ENCODE measurements at regions not wholly inside any gene's neighbourhood (a gene's known extent, or its start where the extent isn't known, plus 50 kb on each side); places are given as distances from the start of the nearest gene placed in this dataset.

DNA sequence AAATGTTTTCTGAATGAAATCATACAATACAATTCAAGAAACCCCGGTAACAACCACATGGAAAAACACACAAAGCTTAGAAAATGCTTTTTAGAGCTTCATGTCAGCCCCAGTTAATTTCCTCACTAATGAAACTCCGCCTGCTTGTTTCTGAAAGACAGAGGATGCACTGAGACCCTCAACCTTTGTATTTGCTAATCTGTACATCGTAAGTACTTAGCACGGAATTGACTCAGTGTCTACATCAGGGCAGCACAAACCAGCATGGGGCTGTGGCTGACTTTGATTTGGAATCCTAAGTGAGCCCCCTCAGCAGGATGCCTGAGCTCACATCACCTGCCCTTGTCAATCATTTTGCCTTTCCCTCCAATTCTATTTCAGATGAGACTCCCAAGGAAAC lies 499.1 kb upstream of the MPDZ start:
- DNase-seq (ENCODE audit: extremely low spot score): no peak
- POLR2A ChIA-PET: no interaction called here
- TF ChIP-seq NFRKB (IDR thresholded peaks at IDR 0.05) (no peak), FOXK2 (IDR thresholded peaks at IDR 0.05) (no peak), FOXA1 (IDR thresholded peaks at IDR 0.05) (no peak)
- TF ChIP-seq, protein P1, sequence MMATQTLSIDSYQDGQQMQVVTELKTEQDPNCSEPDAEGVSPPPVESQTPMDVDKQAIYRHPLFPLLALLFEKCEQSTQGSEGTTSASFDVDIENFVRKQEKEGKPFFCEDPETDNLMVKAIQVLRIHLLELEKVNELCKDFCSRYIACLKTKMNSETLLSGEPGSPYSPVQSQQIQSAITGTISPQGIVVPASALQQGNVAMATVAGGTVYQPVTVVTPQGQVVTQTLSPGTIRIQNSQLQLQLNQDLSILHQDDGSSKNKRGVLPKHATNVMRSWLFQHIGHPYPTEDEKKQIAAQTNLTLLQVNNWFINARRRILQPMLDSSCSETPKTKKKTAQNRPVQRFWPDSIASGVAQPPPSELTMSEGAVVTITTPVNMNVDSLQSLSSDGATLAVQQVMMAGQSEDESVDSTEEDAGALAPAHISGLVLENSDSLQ (IDR thresholded peaks at IDR 0.05): peak; percentile 38; the same call in 1 of the 2 replicates
- CTCF ChIA-PET: no interaction called here

DNA sequence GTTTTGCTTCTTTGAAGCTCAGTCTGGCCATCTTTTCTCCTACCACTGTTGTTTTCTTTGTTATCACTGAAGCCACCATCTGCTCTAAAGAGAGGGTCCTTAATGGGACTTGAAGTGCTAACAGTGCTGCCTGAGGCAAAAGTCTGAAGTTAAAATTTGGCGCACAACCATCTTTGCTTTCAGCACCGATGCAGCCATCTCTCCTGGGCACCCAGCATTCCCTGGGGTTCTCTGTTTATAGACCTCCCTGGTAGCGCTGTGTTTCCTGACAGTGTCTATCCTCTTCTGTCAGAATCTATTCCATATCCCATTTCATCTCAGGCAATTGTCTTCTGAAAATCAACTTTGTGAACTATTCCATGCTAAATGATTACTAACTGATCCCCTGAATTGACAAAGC lies 491.5 kb upstream of the MPDZ start:
- DNase-seq (ENCODE audit: extremely low spot score): no peak
- POLR2A ChIA-PET: no interaction called here
- TF ChIP-seq BHLHE40 (IDR thresholded peaks at IDR 0.05; ENCODE audit: borderline replicate concordance) (no peak), SUZ12 (IDR thresholded peaks at IDR 0.05) (no peak), ELF4 (IDR thresholded peaks at IDR 0.05) (no peak), LEF1 (IDR thresholded peaks at IDR 0.05; ENCODE audit: borderline replicate concordance) (no peak), ARNT (IDR thresholded peaks at IDR 0.05) (no peak), HDGF (IDR thresholded peaks at IDR 0.05; ENCODE audit: borderline replicate concordance) (no peak), FOXA1 (IDR thresholded peaks at IDR 0.05) (no peak), SP1 (IDR thresholded peaks at IDR 0.05) (no peak), L3MBTL2 (conservative IDR thresholded peaks at IDR 0.05) (no peak)
- TF ChIP-seq, protein P1 (IDR thresholded peaks at IDR 0.05): no peak
- CTCF ChIA-PET: no interaction called here

DNA sequence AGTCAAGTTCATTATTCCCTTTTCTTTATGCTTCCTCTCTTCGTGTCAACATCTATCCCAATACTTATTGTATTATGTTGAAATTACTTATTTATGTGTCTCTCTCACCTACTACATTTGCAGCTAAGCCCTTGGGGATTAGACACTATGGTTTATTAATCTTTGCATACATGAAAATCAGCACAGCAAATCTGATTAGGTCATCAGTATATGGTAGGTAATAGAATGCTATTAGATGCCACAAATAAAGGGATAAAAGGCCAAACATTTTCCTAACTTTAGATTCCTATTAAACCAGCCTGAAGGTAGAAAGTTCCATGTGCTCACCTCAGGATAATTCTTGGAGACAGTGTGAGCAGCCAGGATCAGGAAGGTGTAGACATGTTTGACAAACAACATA lies 490.1 kb upstream of the MPDZ start:
- DNase-seq (ENCODE audit: extremely low spot score): no peak
- TF ChIP-seq FOXK2 (IDR thresholded peaks at IDR 0.05) (no peak), HDGF (IDR thresholded peaks at IDR 0.05; ENCODE audit: borderline replicate concordance) (no peak), NFRKB (IDR thresholded peaks at IDR 0.05) (no peak), L3MBTL2 (conservative IDR thresholded peaks at IDR 0.05) (no peak), SP1 (IDR thresholded peaks at IDR 0.05) (no peak), TARDBP (IDR thresholded peaks at IDR 0.05) (no peak), FOXM1 (IDR thresholded peaks at IDR 0.05; ENCODE audit: borderline replicate concordance) (no peak), ARNT (IDR thresholded peaks at IDR 0.05) (no peak), LEF1 (IDR thresholded peaks at IDR 0.05; ENCODE audit: borderline replicate concordance) (no peak), CTBP1 (IDR thresholded peaks at IDR 0.05; ENCODE audit: borderline replicate concordance) (no peak), ZNF384 (IDR thresholded peaks at IDR 0.05) (no peak), BHLHE40 (IDR thresholded peaks at IDR 0.05; ENCODE audit: borderline replicate concordance) (no peak), SUZ12 (IDR thresholded peaks at IDR 0.05) (no peak), FOXA1 (IDR thresholded peaks at IDR 0.05) (no peak), ELF4 (IDR thresholded peaks at IDR 0.05) (no peak)
- TF ChIP-seq, protein P1 (IDR thresholded peaks at IDR 0.05): no peak
- POLR2A ChIA-PET: no interaction called here
- CTCF ChIA-PET: no interaction called here

DNA sequence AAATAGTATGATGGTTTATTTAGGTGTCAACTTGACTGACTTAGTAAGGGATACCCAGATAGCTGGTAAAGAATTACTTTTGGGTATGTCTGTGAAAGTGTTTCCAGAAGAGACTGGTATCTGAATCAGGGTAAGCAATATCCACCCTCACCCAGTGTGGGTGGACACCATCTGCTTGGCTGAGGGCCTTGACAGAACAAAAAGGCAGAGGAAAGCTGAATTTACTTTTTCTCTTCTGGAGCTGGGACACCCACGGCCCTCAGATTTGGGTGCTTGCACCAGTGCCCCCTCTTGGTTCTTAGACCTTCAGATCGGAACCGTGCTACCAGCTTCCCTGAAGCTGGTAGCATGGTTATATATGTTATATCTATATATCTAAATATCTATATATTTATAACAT lies 489.5 kb upstream of the MPDZ start:
- CTCF ChIA-PET: no interaction called here
- POLR2A ChIA-PET: no interaction called here
- TF ChIP-seq, protein P1 (IDR thresholded peaks at IDR 0.05): no peak
- no peak for TF ChIP-seq HDGF (IDR thresholded peaks at IDR 0.05; ENCODE audit: borderline replicate concordance)
- no peak for TF ChIP-seq BHLHE40 (IDR thresholded peaks at IDR 0.05; ENCODE audit: borderline replicate concordance)
- no peak for TF ChIP-seq FOXA1 (IDR thresholded peaks at IDR 0.05)
- TF ChIP-seq ARNT (IDR thresholded peaks at IDR 0.05): no peak
- TF ChIP-seq NFRKB (IDR thresholded peaks at IDR 0.05): no peak
- TF ChIP-seq SP1 (IDR thresholded peaks at IDR 0.05): no peak

DNA sequence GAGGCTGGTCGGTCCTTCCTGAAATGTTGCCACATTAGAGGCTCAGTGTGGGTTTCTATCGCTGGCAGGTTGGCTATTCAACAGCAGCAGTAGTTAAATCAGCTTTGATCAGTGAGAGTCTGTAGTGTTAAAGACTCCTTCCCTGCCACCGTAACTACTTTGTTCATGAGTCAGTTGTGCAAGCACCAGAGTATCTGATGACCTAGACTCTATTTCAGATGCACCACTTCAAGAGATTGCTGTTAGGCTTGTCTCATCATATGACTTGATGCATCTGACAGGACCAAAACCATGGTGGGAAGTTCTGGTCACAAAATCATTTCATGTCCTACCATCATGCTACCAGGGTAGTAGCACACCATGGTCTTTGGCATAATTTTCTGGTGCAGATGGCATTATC lies 482.7 kb upstream of the MPDZ start:
- DNase-seq (ENCODE audit: extremely low spot score): no peak
- POLR2A ChIA-PET: no interaction called here

More for the DNA sequence above, 489.5 kb upstream of the MPDZ start:
- no peak for DNase-seq (ENCODE audit: extremely low spot score)

DNA sequence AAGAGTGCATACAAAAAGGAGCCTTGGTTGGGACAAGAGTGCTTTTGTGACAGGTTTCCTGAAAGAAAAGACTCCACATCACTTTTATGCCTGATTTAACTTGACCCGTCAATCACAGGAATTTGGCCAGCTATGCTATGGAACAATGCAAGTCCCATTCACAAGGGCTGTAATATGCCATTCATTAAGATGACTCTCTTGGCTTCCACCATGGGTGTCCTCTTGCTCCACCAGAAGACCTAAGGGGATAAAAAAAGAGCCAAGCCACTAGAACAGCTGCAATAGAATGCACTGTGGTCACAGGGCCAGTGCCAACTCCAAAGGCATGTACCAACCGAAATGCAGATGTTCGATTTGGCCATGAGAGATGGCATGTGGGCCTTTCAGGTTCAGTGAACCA lies 480.1 kb upstream of the MPDZ start:
- no peak for DNase-seq (ENCODE audit: extremely low spot score)
- ChIA-PET POLR2A (no interaction called here), CTCF (no interaction called here)
- no peak for TF ChIP-seq SUZ12 (IDR thresholded peaks at IDR 0.05)
- no peak for TF ChIP-seq CTBP1 (IDR thresholded peaks at IDR 0.05; ENCODE audit: borderline replicate concordance)
- no peak for TF ChIP-seq HDGF (IDR thresholded peaks at IDR 0.05; ENCODE audit: borderline replicate concordance)
- no peak for TF ChIP-seq SP1 (IDR thresholded peaks at IDR 0.05)
- no peak for TF ChIP-seq FOXA1 (IDR thresholded peaks at IDR 0.05)
- no peak for TF ChIP-seq ZNF384 (IDR thresholded peaks at IDR 0.05)
- TF ChIP-seq NFRKB (IDR thresholded peaks at IDR 0.05): no peak
- TF ChIP-seq, protein P1 (IDR thresholded peaks at IDR 0.05): no peak
- no peak for TF ChIP-seq LEF1 (IDR thresholded peaks at IDR 0.05; ENCODE audit: borderline replicate concordance)

More for the DNA sequence above, 482.7 kb upstream of the MPDZ start:
- CTCF ChIA-PET: no interaction called here
- no peak for TF ChIP-seq TARDBP (IDR thresholded peaks at IDR 0.05)
- no peak for TF ChIP-seq CTBP1 (IDR thresholded peaks at IDR 0.05; ENCODE audit: borderline replicate concordance)
- TF ChIP-seq SP1 (IDR thresholded peaks at IDR 0.05): no peak
- TF ChIP-seq ELF4 (IDR thresholded peaks at IDR 0.05): no peak
- no peak for TF ChIP-seq NFRKB (IDR thresholded peaks at IDR 0.05)
- no peak for TF ChIP-seq FOXK2 (IDR thresholded peaks at IDR 0.05)
- TF ChIP-seq SUZ12 (IDR thresholded peaks at IDR 0.05): no peak
- TF ChIP-seq, protein P1 (IDR thresholded peaks at IDR 0.05): no peak

Measured in HEK293T (cell line).